Glutamatergic neuron (in vitro differentiated cells): ENCODE measurements at regions not wholly inside any gene's neighbourhood (a gene's known extent, or its start where the extent isn't known, plus 50 kb on each side); places are given as distances from the start of the nearest gene placed in this dataset.
A peak's percentile ranks its signal among the peaks of the same experiment; 100 is the strongest.

Experiments used
- DNase-seq: peaks from one replicate; pipeline ENCODE4 v3.0.0; 2022
- H3K27ac Mint-ChIP-seq: one replicate; pipeline ENCODE4 v1.8.0; 2020; ENCODE audit warnings: mild to moderate bottlenecking, mixed read lengths, inconsistent platforms; ENCODE audit not compliant: unreplicated experiment
- H3K27me3 Mint-ChIP-seq: one replicate; pipeline ENCODE4 v1.8.0; 2020; ENCODE audit warnings: mild to moderate bottlenecking, moderate library complexity, mixed read lengths, inconsistent platforms; ENCODE audit not compliant: unreplicated experiment
- H3K36me3 Mint-ChIP-seq: one replicate; pipeline ENCODE4 v1.8.0; 2020; ENCODE audit warnings: mild to moderate bottlenecking, mixed read lengths, inconsistent platforms; ENCODE audit not compliant: unreplicated experiment
- H3K4me1 Mint-ChIP-seq: one replicate; pipeline ENCODE4 v1.8.0; 2020; ENCODE audit warnings: mild to moderate bottlenecking, low read depth, mixed read lengths, inconsistent platforms; ENCODE audit not compliant: unreplicated experiment
- H3K4me3 Mint-ChIP-seq: one replicate; pipeline ENCODE4 v1.8.0; 2020; ENCODE audit warnings: mild to moderate bottlenecking, mixed read lengths, inconsistent platforms; ENCODE audit not compliant: unreplicated experiment
- H3K9me3 Mint-ChIP-seq: one replicate; pipeline ENCODE4 v1.8.0; 2020; ENCODE audit warnings: mild to moderate bottlenecking, moderate library complexity, mixed read lengths, inconsistent platforms; ENCODE audit not compliant: unreplicated experiment
- TF ChIP-seq, protein P1 (sequence below): fragments of 200-600 bp; sonication (generic); IDR thresholded peaks from one replicate; pipeline ENCODE4 v1.5.0; 2021; ENCODE audit not compliant: partially characterized antibody, unreplicated experiment

DNA sequence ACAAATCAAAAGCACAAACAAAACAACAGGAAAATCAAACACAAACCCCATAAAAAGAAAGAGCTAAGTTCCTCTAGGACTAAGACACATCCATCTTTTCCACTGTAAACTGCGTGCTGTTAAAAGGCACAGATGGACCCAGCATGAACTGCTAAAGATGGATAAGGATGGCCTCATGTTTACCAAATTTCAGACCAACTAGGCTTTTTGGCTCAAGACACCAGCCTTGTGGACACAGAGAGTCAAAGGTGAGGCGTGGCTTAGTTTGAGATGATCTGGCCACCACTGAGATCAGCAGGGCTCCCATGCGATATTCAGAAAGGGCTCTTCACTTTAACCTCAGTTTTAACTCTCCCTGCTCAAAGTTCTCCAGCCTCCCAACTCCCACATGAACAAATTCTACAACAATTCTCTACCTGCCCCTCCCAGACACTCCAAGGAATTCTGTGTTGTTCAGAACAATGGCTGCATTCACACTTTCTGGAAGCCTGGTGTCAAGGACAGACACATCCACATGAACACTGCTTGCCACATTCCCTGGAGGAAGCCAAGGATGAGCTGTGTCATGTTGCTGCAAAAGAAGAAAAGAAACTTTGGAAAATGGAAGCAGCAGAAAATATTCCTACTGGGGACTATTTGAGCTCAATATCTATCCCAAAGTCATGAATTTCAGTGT lies 198.4 kb upstream of the LRRN1 start:
- H3K27ac Mint-ChIP-seq, result no peak overlapping the region
- TF ChIP-seq, protein P1, sequence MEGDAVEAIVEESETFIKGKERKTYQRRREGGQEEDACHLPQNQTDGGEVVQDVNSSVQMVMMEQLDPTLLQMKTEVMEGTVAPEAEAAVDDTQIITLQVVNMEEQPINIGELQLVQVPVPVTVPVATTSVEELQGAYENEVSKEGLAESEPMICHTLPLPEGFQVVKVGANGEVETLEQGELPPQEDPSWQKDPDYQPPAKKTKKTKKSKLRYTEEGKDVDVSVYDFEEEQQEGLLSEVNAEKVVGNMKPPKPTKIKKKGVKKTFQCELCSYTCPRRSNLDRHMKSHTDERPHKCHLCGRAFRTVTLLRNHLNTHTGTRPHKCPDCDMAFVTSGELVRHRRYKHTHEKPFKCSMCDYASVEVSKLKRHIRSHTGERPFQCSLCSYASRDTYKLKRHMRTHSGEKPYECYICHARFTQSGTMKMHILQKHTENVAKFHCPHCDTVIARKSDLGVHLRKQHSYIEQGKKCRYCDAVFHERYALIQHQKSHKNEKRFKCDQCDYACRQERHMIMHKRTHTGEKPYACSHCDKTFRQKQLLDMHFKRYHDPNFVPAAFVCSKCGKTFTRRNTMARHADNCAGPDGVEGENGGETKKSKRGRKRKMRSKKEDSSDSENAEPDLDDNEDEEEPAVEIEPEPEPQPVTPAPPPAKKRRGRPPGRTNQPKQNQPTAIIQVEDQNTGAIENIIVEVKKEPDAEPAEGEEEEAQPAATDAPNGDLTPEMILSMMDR, result no peak
- H3K4me3 Mint-ChIP-seq, result no peak overlapping the region
- H3K9me3 Mint-ChIP-seq, result peaks cover 3% of the 10 kb centered on the region
- peaks cover 9% of the 10 kb centered on the region for H3K4me1 Mint-ChIP-seq
- DNase-seq, result no peak
- peaks cover 2% of the 10 kb centered on the region for H3K27me3 Mint-ChIP-seq
- no peaks in the 10 kb centered on the region for H3K36me3 Mint-ChIP-seq

DNA sequence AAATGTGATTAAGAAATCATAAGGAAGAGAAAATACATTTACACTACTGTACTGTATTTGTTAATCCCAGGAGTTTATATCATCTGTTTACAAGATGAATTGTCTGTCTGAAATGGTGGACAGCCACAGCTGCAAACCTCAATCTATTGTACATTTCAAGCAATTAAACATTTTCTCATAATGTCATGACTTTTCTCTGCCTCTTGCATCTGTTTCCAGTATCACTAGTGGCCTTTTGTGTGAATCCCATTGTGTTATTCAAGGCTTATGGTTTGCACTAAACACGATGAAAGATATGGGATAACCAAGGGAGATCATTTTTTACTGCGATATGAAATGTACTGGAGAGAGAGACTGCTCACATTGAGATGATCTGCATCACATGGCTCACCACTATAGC lies 200.2 kb upstream of the LRRN1 start:
- H3K27me3 Mint-ChIP-seq, result peaks cover 2% of the 10 kb centered on the region
- no peak overlapping the region for H3K4me3 Mint-ChIP-seq
- H3K27ac Mint-ChIP-seq, result no peak overlapping the region
- H3K4me1 Mint-ChIP-seq, result peaks cover 4% of the 10 kb centered on the region
- TF ChIP-seq, protein P1, result no peak
- peaks cover 5% of the 10 kb centered on the region for H3K36me3 Mint-ChIP-seq
- peaks cover 1% of the 10 kb centered on the region for H3K9me3 Mint-ChIP-seq
- DNase-seq, result no peak

DNA sequence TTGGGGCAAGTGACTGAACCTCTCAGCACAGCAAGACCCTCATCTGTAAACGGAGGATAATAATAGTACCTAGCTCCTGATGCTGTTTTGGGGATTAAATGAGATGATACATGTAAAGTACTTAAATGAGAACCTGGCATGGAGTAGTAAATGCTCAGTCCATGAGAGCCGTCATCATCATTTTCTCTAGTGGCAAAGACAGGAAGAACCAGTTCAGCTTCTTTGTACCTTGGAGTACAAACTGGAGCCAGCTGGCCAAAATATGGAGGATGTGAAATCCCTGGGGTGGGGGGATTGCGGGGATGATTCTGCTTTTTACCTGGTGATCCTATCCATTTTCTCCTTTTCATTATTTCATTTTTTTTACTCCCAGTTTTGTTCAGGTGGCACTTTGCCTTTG lies 204.2 kb upstream of the LRRN1 start:
- peaks cover 10% of the 10 kb centered on the region for H3K36me3 Mint-ChIP-seq
- no peak overlapping the region for H3K4me3 Mint-ChIP-seq
- H3K9me3 Mint-ChIP-seq, result peaks cover 4% of the 10 kb centered on the region
- no peaks in the 10 kb centered on the region for H3K27me3 Mint-ChIP-seq
- no peak for DNase-seq
- no peak overlapping the region for H3K27ac Mint-ChIP-seq
- TF ChIP-seq, protein P1, result no peak
- H3K4me1 Mint-ChIP-seq, result peaks cover 3% of the 10 kb centered on the region

DNA sequence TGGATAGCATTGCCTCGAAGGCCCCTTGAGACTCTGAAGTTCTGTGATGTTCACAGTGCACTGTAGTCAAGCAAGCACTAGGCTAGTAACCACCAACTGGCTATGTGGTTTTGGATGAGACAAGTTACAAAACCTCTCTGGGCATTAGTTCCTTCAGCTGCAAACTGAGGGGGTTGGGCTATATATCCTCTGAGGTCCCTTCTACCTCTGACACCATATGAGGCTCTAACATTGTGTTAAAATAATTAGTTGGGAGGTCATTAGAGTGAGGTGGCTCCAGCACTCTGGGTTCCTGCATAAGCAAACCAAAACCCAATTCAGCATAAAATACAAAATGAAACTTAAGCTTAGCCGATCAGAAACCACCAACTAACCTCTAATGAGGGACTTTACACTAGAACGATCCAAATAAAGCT lies 209.5 kb upstream of the LRRN1 start:
- TF ChIP-seq, protein P1, result no peak
- H3K36me3 Mint-ChIP-seq, result peaks cover 5% of the 10 kb centered on the region
- no peak overlapping the region for H3K4me3 Mint-ChIP-seq
- H3K27me3 Mint-ChIP-seq, result no peaks in the 10 kb centered on the region
- DNase-seq, result no peak
- H3K9me3 Mint-ChIP-seq, result peaks cover 3% of the 10 kb centered on the region
- peaks cover 31% of the 10 kb centered on the region for H3K4me1 Mint-ChIP-seq
- H3K27ac Mint-ChIP-seq, result peak overlapping the region; percentile 86

DNA sequence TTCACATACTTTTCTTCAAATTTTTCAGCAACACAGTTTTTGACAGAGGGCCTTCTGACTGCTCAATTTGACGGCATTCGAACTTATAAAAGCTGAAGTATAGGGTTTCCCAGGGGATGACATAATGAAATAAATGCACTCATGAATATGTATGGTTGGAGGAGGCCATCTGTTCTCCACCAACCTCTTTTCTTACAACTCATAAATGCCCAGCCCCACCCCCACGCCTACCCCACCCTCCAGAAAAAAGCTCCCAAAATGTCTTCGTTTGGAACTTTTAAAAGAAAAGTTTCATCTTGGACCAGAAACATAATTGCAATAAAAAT lies 211.6 kb upstream of the LRRN1 start:
- Mint-ChIP-seq H3K9me3 (peaks cover 3% of the 10 kb centered on the region), H3K4me1 (peaks cover 31% of the 10 kb centered on the region), H3K4me3 (peak overlapping the region; percentile 57), H3K27me3 (no peaks in the 10 kb centered on the region), H3K27ac (peak overlapping the region; percentile 89), H3K36me3 (peaks cover 5% of the 10 kb centered on the region)
- TF ChIP-seq, protein P1, result no peak
- DNase-seq, result peak; percentile 19
